Mucosa of descending colon (tissue), 3 donors: ENCODE measurements at regions not wholly inside any gene's neighbourhood (a gene's known extent, or its start where the extent isn't known, plus 50 kb on each side); places are given as distances from the start of the nearest gene placed in this dataset.

Experiments
- ATAC-seq: fragments of 200-7000 bp; cut with Tn5 transposase; one replicate; pipeline ENCODE4 v1.9.1; 2020; ENCODE audit warnings: mild to moderate bottlenecking, moderate library complexity
- DNase-seq, 3 donors: peaks; one replicate each; pipeline ENCODE4 v3.0.0-alpha.2; 2020
- H3K36me3 ChIP-seq: fragments of 200-600 bp; one replicate; pipeline ENCODE4 v1.8.0; 2021; ENCODE audit warnings: low read depth, mild to moderate bottlenecking
- H3K4me1 ChIP-seq: fragments of 200-600 bp; one replicate; pipeline ENCODE4 v1.8.0; 2021; ENCODE audit warnings: low read depth, mild to moderate bottlenecking
- H3K4me3 ChIP-seq: fragments of 200-600 bp; one replicate; pipeline ENCODE4 v1.8.0; 2021; ENCODE audit warnings: mild to moderate bottlenecking
- H3K9me3 ChIP-seq: fragments of 200-600 bp; one replicate; pipeline ENCODE4 v1.8.0; 2021; ENCODE audit warnings: mild to moderate bottlenecking
- CTCF ChIP-seq: fragments of 200-600 bp; IDR thresholded peaks from one replicate; pipeline ENCODE4 v1.8.0; 2022; ENCODE audit warnings: antibody characterized with exemption, mild to moderate bottlenecking
- intact Hi-C, 2 donors: fragments of 100-400 bp; cut with DNase I in 1 of 2; cut with micrococcal nuclease in 1 of 2; formaldehyde crosslinking; loops; one replicate each; pipeline versions ENCODE4 v1.11.0 to v1.11.1; 2022; cut with DNase I, micrococcal nuclease
- donor health status: DM: no; HTN: no; CAD: no; lungs with moderate emphysema.
- donor health status: DM: no; HTN: no; CAD: no.
- donor health status: DM: no; HTN: yes; CAD: no.

DNA sequence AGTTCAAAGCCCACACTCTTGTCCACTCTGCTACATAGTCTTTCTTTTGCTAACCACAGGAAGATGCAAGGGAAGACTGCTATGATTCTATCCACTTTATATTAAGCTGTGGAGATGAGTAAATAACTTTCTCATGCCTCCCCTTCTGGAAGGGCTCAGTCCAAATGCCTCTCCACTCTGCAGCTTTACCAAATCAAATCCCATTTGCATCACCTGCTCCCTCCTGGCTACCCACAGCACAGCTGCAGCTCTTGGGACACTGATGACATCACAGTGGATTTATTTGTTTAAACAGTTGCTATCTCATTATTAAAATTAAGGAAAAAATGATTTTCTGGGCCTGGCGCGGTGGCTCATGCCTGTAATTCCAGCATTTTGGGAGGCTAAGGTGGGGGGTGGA lies 1544.9 kb upstream of the WWC1 start:
- intact Hi-C loops: no loop called here
- peaks cover 2% of the 10 kb centered on the region for H3K9me3 ChIP-seq
- no peak for TF ChIP-seq CTCF
- ATAC-seq (no peak), DNase-seq (no peak)
- H3K4me1 ChIP-seq: no peaks in the 10 kb centered on the region
- H3K36me3 ChIP-seq: no peaks in the 10 kb centered on the region
- no peak overlapping the region for H3K4me3 ChIP-seq

- intact Hi-C loops: no loop called here
- no peak for TF ChIP-seq CTCF
- no peak overlapping the region for H3K4me3 ChIP-seq
- H3K4me1 ChIP-seq: no peaks in the 10 kb centered on the region
- H3K9me3 ChIP-seq: peaks cover 7% of the 10 kb centered on the region
- DNase-seq: no peak
- ATAC-seq: no peak
- H3K36me3 ChIP-seq: no peaks in the 10 kb centered on the region
These were observed 1541.1 kb upstream of the WWC1 start for GRCh38 chr5:166750376-166750775.

DNA sequence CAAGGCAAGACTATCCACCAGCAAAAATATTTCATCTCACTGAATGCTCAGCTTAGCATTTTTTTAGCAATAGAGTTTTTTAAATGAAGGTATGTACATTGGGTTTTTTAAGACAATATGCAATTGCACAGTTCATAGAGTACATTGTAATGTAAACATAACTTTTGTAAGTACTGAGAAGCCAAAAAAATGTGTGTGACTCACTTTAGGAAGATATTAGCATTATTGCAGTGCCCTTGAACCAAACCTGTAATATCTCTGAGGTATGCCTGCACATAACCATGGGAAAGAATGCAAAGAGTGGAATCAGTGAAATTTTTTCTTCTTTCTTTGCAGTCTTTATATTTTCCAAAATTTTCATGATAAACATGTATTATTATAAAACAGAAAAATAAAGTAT lies 1533.3 kb upstream of the WWC1 start:
- no peak for TF ChIP-seq CTCF
- intact Hi-C loops: no loop called here
- Histone ChIP-seq H3K9me3 (peaks cover 20% of the 10 kb centered on the region), H3K4me1 (no peaks in the 10 kb centered on the region), H3K4me3 (no peak overlapping the region), H3K36me3 (no peaks in the 10 kb centered on the region)
- DNase-seq (no peak), ATAC-seq (no peak)

- TF ChIP-seq CTCF: no peak
- no peak for ATAC-seq
- no peak overlapping the region for H3K4me3 ChIP-seq
- intact Hi-C loops: no loop called here
- DNase-seq: no peak
- H3K9me3 ChIP-seq: peaks cover 23% of the 10 kb centered on the region
- H3K36me3 ChIP-seq: no peaks in the 10 kb centered on the region
- no peaks in the 10 kb centered on the region for H3K4me1 ChIP-seq
These were observed 1523.6 kb upstream of the WWC1 start for GRCh38 chr5:166767858-166768257.

GRCh38 chr5:166768536-166768935 lies 1522.9 kb upstream of the WWC1 start:
- H3K9me3 ChIP-seq: peaks cover 23% of the 10 kb centered on the region
- H3K4me3 ChIP-seq: no peak overlapping the region
- no peaks in the 10 kb centered on the region for H3K36me3 ChIP-seq
- intact Hi-C loops: no loop called here
- TF ChIP-seq CTCF: no peak
- DNase-seq (no peak), ATAC-seq (no peak)
- H3K4me1 ChIP-seq: no peaks in the 10 kb centered on the region

- TF ChIP-seq CTCF: no peak
- intact Hi-C loops: no loop called here
- H3K36me3 ChIP-seq: no peaks in the 10 kb centered on the region
- H3K9me3 ChIP-seq: peaks cover 20% of the 10 kb centered on the region
- DNase-seq (no peak), ATAC-seq (no peak)
- no peak overlapping the region for H3K4me3 ChIP-seq
- H3K4me1 ChIP-seq: no peaks in the 10 kb centered on the region
These were observed 1518.7 kb upstream of the WWC1 start for GRCh38 chr5:166772770-166773169.
